PC-9 (cell line): ENCODE measurements at regions not wholly inside any gene's neighbourhood (a gene's known extent, or its start where the extent isn't known, plus 50 kb on each side); places are given as distances from the start of the nearest gene placed in this dataset.

Experiments
- BruUV-seq: library from RNA; stranded (reverse); fragments of 400-500 nt; replicated peaks from 2 replicates; lab custom pipeline; 2021; lab: Mats Ljungman, UMichigan
- CTCF ChIA-PET: fragments of 300-600 bp; sonication (Branson Sonifier 250); formaldehyde crosslinking; loops from one replicate; lab custom pipeline; 2022; ENCODE audit warnings: antibody characterized with exemption; lab: Charles Lee
- POLR2A ChIA-PET: fragments of 300-600 bp; sonication (Branson Sonifier 250); formaldehyde crosslinking; loops from one replicate; lab custom pipeline; 2022; ENCODE audit warnings: antibody characterized with exemption; ENCODE audit not compliant: unreplicated experiment; lab: Charles Lee
- DNase-seq, 2 experiments: peaks; one replicate each; pipeline versions ENCODE4 v3.0.0 to v3.0.0-alpha.2; 2015 to 2022; ENCODE audit warnings: mixed read lengths in 1 of 2
- H2AFZ ChIP-seq: fragments of 200-600 bp; sonication (generic); 2 replicates; pipeline ENCODE4 v1.8.1; 2017; ENCODE audit warnings: antibody characterized with exemption
- H3F3A ChIP-seq: fragments of 200-600 bp; sonication (generic); 2 replicates; pipeline ENCODE4 v1.8.1; 2017; ENCODE audit warnings: antibody characterized with exemption, mild to moderate bottlenecking, low read depth; ENCODE audit not compliant: insufficient read depth
- H3K27ac ChIP-seq: fragments of 200-600 bp; sonication (generic); 2 replicates; pipeline ENCODE4 v1.6.1; 2016; ENCODE audit warnings: mixed run types
- H3K27me3 ChIP-seq: fragments of 200-600 bp; sonication (generic); 2 replicates; pipeline ENCODE4 v1.6.1; 2016; ENCODE audit warnings: low read depth, mixed run types; ENCODE audit not compliant: insufficient read depth
- H3K36me3 ChIP-seq: fragments of 200-600 bp; sonication (generic); 2 replicates; pipeline ENCODE4 v1.6.1; 2016; ENCODE audit warnings: low read depth, mixed run types
- H3K4me1 ChIP-seq: fragments of 200-600 bp; sonication (generic); replicated peaks from 2 replicates; pipeline ENCODE4 v1.6.1; 2016; ENCODE audit warnings: mixed run types; ENCODE audit not compliant: insufficient read depth
- H3K4me2 ChIP-seq: fragments of 200-600 bp; sonication (generic); 2 replicates; pipeline ENCODE4 v1.6.1; 2017; ENCODE audit warnings: mixed run types
- H3K4me3 ChIP-seq: fragments of 200-600 bp; sonication (generic); 2 replicates; pipeline ENCODE4 v1.6.1; 2016; ENCODE audit warnings: mixed run types
- H3K79me2 ChIP-seq: fragments of 200-600 bp; sonication (generic); 2 replicates; pipeline ENCODE4 v1.6.1; 2017; ENCODE audit warnings: low read depth, mixed run types
- H3K9me2 ChIP-seq: fragments of 200-600 bp; sonication (generic); 2 replicates; pipeline ENCODE4 v1.8.1; 2017; ENCODE audit warnings: mild to moderate bottlenecking; ENCODE audit not compliant: insufficient read depth
- H3K9me3 ChIP-seq: fragments of 200-600 bp; sonication (generic); 2 replicates; pipeline ENCODE4 v1.8.1; 2016; ENCODE audit warnings: low read depth; ENCODE audit not compliant: insufficient read depth
- H4K20me1 ChIP-seq: fragments of 200-600 bp; sonication (generic); 2 replicates; pipeline ENCODE4 v1.8.1; 2017; ENCODE audit not compliant: insufficient read depth
- CTCF ChIP-seq: fragments of 200-600 bp; sonication (generic); conservative IDR thresholded peaks from 2 replicates; pipeline ENCODE4 v1.6.1; 2017; ENCODE audit warnings: mixed run types, antibody characterized with exemption, mild to moderate bottlenecking, moderate library complexity
- EZH2 ChIP-seq: fragments of 200-600 bp; sonication (generic); IDR thresholded peaks from 2 replicates; pipeline ENCODE4 v1.8.0; 2017; ENCODE audit warnings: antibody characterized with exemption, low read depth
- intact Hi-C: fragments of 100-400 bp; cut with micrococcal nuclease; formaldehyde crosslinking; loops from one replicate; pipeline ENCODE4 v1.10.0; 2022; ENCODE audit not compliant: unreplicated experiment

GRCh38 chr11:12315024-12315423, 62.3 kb upstream of the PARVA start:
- intact Hi-C loops = no loop called here
- ChIA-PET CTCF (no interaction called here), POLR2A (no interaction called here)
- Histone ChIP-seq H3K9me2 (no peaks in the 10 kb centered on the region), H2AFZ (no peak overlapping the region), H3K36me3 (no peaks in the 10 kb centered on the region), H3K4me1 (no peaks in the 10 kb centered on the region), H3K27me3 (no peaks in the 10 kb centered on the region), H4K20me1 (no peaks in the 10 kb centered on the region), H3K9me3 (0 out of 2 replicates have a peak, but pooled peaks cover 7% of the 10 kb centered on the region), H3K4me2 (no peak overlapping the region), H3K79me2 (no peaks in the 10 kb centered on the region), H3F3A (no peaks in the 10 kb centered on the region), H3K27ac (no peak overlapping the region), H3K4me3 (no peak overlapping the region)
- TF ChIP-seq CTCF = no peak
- no peak for TF ChIP-seq EZH2
- DNase-seq = no peak
- no TSS peak for BruUV-seq

GRCh38 chr11:12316432-12316831, 60.9 kb upstream of the PARVA start:
- BruUV-seq = no TSS peak
- ChIA-PET CTCF (interaction anchor here (0.6 kb wide), 1 partner anchor 648 kb away, joined by 4 read pairs; no protein-coding TSS in a partner anchor), POLR2A (no interaction called here)
- Histone ChIP-seq H3K4me2 (no peak overlapping the region), H3K4me3 (no peak overlapping the region), H3K79me2 (no peaks in the 10 kb centered on the region), H4K20me1 (no peaks in the 10 kb centered on the region), H2AFZ (no peak overlapping the region), H3K36me3 (no peaks in the 10 kb centered on the region), H3K27ac (no peak overlapping the region), H3K9me2 (no peaks in the 10 kb centered on the region), H3K9me3 (0 out of 2 replicates have a peak, but pooled peaks cover 7% of the 10 kb centered on the region), H3K4me1 (no peaks in the 10 kb centered on the region), H3K27me3 (no peaks in the 10 kb centered on the region), H3F3A (no peaks in the 10 kb centered on the region)
- DNase-seq = no peak
- intact Hi-C loops = no loop called here
- TF ChIP-seq CTCF = no peak
- TF ChIP-seq EZH2 = no peak

DNA sequence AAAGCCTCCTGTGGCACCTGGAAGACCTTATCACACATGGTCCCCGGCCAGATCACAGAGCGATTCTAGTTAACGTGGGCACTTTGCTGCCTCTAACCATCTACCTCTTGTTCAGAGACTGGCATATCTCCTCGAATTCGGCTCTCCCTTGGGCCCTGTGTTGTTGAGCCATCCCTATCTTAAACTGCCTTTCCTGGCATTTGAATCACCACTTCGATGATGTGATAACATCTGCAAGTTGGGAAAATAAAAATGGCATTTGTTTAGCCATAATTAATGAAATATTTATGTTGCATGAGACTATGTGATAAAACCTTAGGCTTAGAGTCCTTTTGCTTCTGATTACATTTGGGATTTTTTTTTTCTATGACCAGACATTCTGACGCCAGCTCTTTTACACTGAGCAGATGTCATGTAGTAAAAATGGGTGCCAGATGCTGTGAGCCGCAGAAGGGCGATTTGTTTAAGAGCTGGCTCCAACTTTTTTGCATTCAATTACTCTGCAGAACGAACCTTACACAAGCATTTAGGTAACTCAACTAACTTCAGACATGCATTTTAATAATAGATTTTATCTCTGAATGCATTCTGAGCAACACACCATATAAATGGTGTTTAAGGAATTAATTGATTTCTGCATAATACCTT, 58.5 kb upstream of the PARVA start:
- no peaks in the 10 kb centered on the region for H3F3A ChIP-seq
- no peak overlapping the region for H3K4me3 ChIP-seq
- TF ChIP-seq EZH2 (no peak), CTCF (no peak)
- no TSS peak for BruUV-seq
- no peaks in the 10 kb centered on the region for H3K27me3 ChIP-seq
- DNase-seq = no peak
- 0 out of 2 replicates have a peak, but pooled peaks cover 7% of the 10 kb centered on the region for H3K9me3 ChIP-seq
- no peak overlapping the region for H3K4me2 ChIP-seq
- H3K36me3 ChIP-seq = no peaks in the 10 kb centered on the region
- no peaks in the 10 kb centered on the region for H3K4me1 ChIP-seq
- no peak overlapping the region for H2AFZ ChIP-seq
- ChIA-PET POLR2A (interaction anchor here (0.6 kb wide), 1 partner anchor 124 kb away, joined by 7 read pairs; no protein-coding TSS in a partner anchor), CTCF (interaction anchor here (0.6 kb wide), 1 partner anchor 11 kb away, joined by 6 read pairs; no protein-coding TSS in a partner anchor)
- no peaks in the 10 kb centered on the region for H3K79me2 ChIP-seq
- intact Hi-C loops = no loop called here
- no peaks in the 10 kb centered on the region for H4K20me1 ChIP-seq
- H3K27ac ChIP-seq = no peak overlapping the region
- H3K9me2 ChIP-seq = no peaks in the 10 kb centered on the region
